Prostate gland (tissue), 2 donors: ENCODE measurements at regions not wholly inside any gene's neighbourhood (a gene's known extent, or its start where the extent isn't known, plus 50 kb on each side); places are given as distances from the start of the nearest gene placed in this dataset.

Experiments used
- POLR2A ChIP-seq: fragments of 450-650 bp; IDR thresholded peaks from one replicate; pipeline ENCODE4 v1.6.1; 2016; ENCODE audit warnings: antibody characterized with exemption, mild to moderate bottlenecking
- POLR2AphosphoS5 ChIP-seq: sonication (generic); formaldehyde crosslinking; IDR thresholded peaks from one replicate; pipeline ENCODE4 v1.6.1; 2017; ENCODE audit warnings: antibody characterized with exemption
- TF ChIP-seq, protein P1 (sequence below), 4 experiments: fragments of 200-600 bp in 2 of 4; fragments of 450-650 bp in 2 of 4; sonication (generic) in 2 of 4; IDR thresholded peaks; 1 replicate in 3 of 4; 2 replicates in 1 of 4; pipeline ENCODE4 v1.5.1; 2016 to 2019; ENCODE audit warnings: antibody characterized with exemption in 4 of 4, mild to moderate bottlenecking in 2 of 4, moderate library complexity in 2 of 4

DNA sequence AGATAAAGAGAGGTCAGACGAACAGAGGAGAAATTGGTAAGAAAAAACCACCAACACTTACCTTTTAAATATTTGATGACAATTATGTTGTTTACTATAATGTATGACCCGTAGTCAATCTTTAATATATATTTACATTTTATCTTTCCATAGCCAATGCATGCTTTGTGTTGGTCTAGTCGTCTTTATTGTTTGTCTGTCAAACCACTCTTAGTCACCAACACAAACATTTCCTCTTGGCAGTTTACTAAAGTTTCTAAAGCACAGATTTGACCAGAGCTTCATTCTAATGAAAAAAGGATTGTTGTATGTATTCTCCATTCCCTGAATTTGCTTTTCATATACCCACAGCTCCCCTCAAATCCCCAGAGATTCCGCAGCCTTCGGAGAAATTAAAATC lies 784.7 kb upstream of the PIK3C3 start:
- TF ChIP-seq, protein P1, sequence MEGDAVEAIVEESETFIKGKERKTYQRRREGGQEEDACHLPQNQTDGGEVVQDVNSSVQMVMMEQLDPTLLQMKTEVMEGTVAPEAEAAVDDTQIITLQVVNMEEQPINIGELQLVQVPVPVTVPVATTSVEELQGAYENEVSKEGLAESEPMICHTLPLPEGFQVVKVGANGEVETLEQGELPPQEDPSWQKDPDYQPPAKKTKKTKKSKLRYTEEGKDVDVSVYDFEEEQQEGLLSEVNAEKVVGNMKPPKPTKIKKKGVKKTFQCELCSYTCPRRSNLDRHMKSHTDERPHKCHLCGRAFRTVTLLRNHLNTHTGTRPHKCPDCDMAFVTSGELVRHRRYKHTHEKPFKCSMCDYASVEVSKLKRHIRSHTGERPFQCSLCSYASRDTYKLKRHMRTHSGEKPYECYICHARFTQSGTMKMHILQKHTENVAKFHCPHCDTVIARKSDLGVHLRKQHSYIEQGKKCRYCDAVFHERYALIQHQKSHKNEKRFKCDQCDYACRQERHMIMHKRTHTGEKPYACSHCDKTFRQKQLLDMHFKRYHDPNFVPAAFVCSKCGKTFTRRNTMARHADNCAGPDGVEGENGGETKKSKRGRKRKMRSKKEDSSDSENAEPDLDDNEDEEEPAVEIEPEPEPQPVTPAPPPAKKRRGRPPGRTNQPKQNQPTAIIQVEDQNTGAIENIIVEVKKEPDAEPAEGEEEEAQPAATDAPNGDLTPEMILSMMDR (IDR thresholded peaks at IDR 0.05): no peak
- TF ChIP-seq POLR2A (no peak), POLR2AphosphoS5 (no peak)
